GM13976 (cell line): ENCODE measurements at regions not wholly inside any gene's neighbourhood (a gene's known extent, or its start where the extent isn't known, plus 50 kb on each side); places are given as distances from the start of the nearest gene placed in this dataset.

ENCODE experiments used
- DNase-seq: peaks from one replicate; pipeline ENCODE4 v3.0.0; 2012; ENCODE audit warnings: low spot score
- CTCF ChIP-seq: IDR thresholded peaks from 2 replicates; pipeline ENCODE4 v1.5.1; 2012; ENCODE audit warnings: borderline replicate concordance, mild to moderate bottlenecking; ENCODE audit not compliant: insufficient read depth; ENCODE audit errors: extremely low read depth, missing control alignments, control extremely low read depth
- in situ Hi-C: fragments of 300-500 bp; cut with MboI; formaldehyde crosslinking; loops from one replicate; pipeline ENCODE4 v1.12.0; 2022; ENCODE audit warnings: low sequenced_read_pairs, mixed read lengths, inconsistent platforms; ENCODE audit not compliant: unreplicated experiment

- in situ Hi-C loops, result loop anchor here (10.0 kb wide), 1 partner anchor 317 kb away; no protein-coding TSS in a partner anchor
- TF ChIP-seq CTCF, result no peak
- DNase-seq, result no peak
Measured at GRCh38 chr15:68871507-68871906, 50.8 kb upstream of the ANP32A start.

GRCh38 chr15:68874788-68875187, 54.1 kb upstream of the ANP32A start:
- in situ Hi-C loops, result loop anchor here (10.0 kb wide), 1 partner anchor 320 kb away; no protein-coding TSS in a partner anchor
- no peak for TF ChIP-seq CTCF
- no peak for DNase-seq

GRCh38 chr15:68875377-68876116, 54.8 kb upstream of the SPESP1 start:
- in situ Hi-C loops, result loop anchor here (10.0 kb wide), 1 partner anchor 321 kb away; no protein-coding TSS in a partner anchor
- TF ChIP-seq CTCF, result peak; percentile 90
- DNase-seq, result peak; percentile 84

- TF ChIP-seq CTCF, result no peak
- in situ Hi-C loops, result loop anchor here (10.0 kb wide), 1 partner anchor 323 kb away; no protein-coding TSS in a partner anchor
- no peak for DNase-seq
Measured at GRCh38 chr15:68877626-68878025, 52.7 kb upstream of the SPESP1 start.

GRCh38 chr15:68880382-68880781, 49.9 kb upstream of the SPESP1 start:
- DNase-seq, result no peak
- in situ Hi-C loops, result no loop called here
- no peak for TF ChIP-seq CTCF
